Keratinocyte (primary cell): ENCODE measurements at regions not wholly inside any gene's neighbourhood (a gene's known extent, or its start where the extent isn't known, plus 50 kb on each side); places are given as distances from the start of the nearest gene placed in this dataset.
"Not testable (repeated sequence)": the region's sequence is repeated elsewhere in the genome, so short reads cannot be mapped to it uniquely, and the experiment has no call there.

Experiments
- DNase-seq: peaks from one replicate; pipeline ENCODE4 v3.0.0-alpha.2; 2011; ENCODE audit warnings: low read depth, missing footprints, low spot score
- FAIRE-seq: peaks from 2 replicates; lab custom pipeline; 2011; peaks lifted over from hg19 to GRCh38; lab: Jason Lieb, UNC
- H2AFZ ChIP-seq: 2 replicates; pipeline ENCODE4 v1.6.0; 2012; ENCODE audit warnings: low read length, control low read depth, inconsistent platforms; ENCODE audit not compliant: control insufficient read depth
- H3K27ac ChIP-seq: 2 replicates; pipeline ENCODE4 v1.5.1; 2011; ENCODE audit warnings: low read length; ENCODE audit not compliant: control insufficient read depth, insufficient read depth
- H3K27me3 ChIP-seq: 3 replicates; pipeline ENCODE4 v1.6.0; 2011; ENCODE audit warnings: low read length; ENCODE audit not compliant: control insufficient read depth, insufficient read depth; ENCODE audit errors: extremely low read depth
- H3K36me3 ChIP-seq, 2 experiments: 2 replicates in 1 of 2; 3 replicates in 1 of 2; pipeline ENCODE4 v1.5.1; 2011; ENCODE audit warnings: low read length in 2 of 2, mild to moderate bottlenecking in 1 of 2; ENCODE audit not compliant: control insufficient read depth in 2 of 2, insufficient read depth in 2 of 2; ENCODE audit errors: extremely low read depth in 1 of 2
- H3K4me1 ChIP-seq: 3 replicates; pipeline ENCODE4 v1.5.1; 2011; ENCODE audit warnings: low read length; ENCODE audit not compliant: control insufficient read depth, insufficient read depth; ENCODE audit errors: extremely low read depth
- H3K4me2 ChIP-seq: 3 replicates; pipeline ENCODE4 v1.6.0; 2011; ENCODE audit warnings: low read depth, low read length; ENCODE audit not compliant: control insufficient read depth, insufficient read depth; ENCODE audit errors: extremely low read depth
- H3K4me3 ChIP-seq, 3 experiments: fragments of 200-600 bp in 1 of 3; sonication (generic) in 1 of 3; 2 replicates in 2 of 3; 3 replicates in 1 of 3; pipeline ENCODE4 v1.5.1; 2011 to 2016; ENCODE audit warnings: low read length in 3 of 3, mild to moderate bottlenecking in 3 of 3, control low read depth in 2 of 3, inconsistent platforms in 1 of 3, low read depth in 1 of 3, mixed read lengths in 1 of 3, mixed run types in 1 of 3, moderate library complexity in 1 of 3; ENCODE audit not compliant: control insufficient read depth in 2 of 3, insufficient read depth in 2 of 3; ENCODE audit errors: extremely low read depth in 1 of 3
- H3K79me2 ChIP-seq: 2 replicates; pipeline ENCODE4 v1.6.0; 2012; ENCODE audit warnings: low read length; ENCODE audit not compliant: control insufficient read depth, insufficient read depth
- H3K9ac ChIP-seq: 3 replicates; pipeline ENCODE4 v1.6.0; 2011; ENCODE audit warnings: low read length; ENCODE audit not compliant: control insufficient read depth, insufficient read depth; ENCODE audit errors: extremely low read depth
- H3K9me1 ChIP-seq: 3 replicates; pipeline ENCODE4 v1.6.0; 2011; ENCODE audit warnings: low read length; ENCODE audit not compliant: control insufficient read depth, insufficient read depth; ENCODE audit errors: extremely low read depth
- H3K9me3 ChIP-seq: 2 replicates; pipeline ENCODE4 v1.5.1; 2012; ENCODE audit warnings: low read depth, low read length; ENCODE audit not compliant: control insufficient read depth
- H4K20me1 ChIP-seq: 3 replicates; pipeline ENCODE4 v1.6.0; 2011; ENCODE audit warnings: low read length; ENCODE audit not compliant: control insufficient read depth, insufficient read depth; ENCODE audit errors: extremely low read depth
- EZH2 ChIP-seq: IDR thresholded peaks from one replicate; pipeline ENCODE4 v1.6.1; 2012; ENCODE audit warnings: inconsistent platforms, mild to moderate bottlenecking, low read length, moderate library complexity
- dilution Hi-C: fragments of 300-500 bp; cut with MboI; formaldehyde crosslinking; loops from one replicate; pipeline ENCODE4 v1.7.0; 2020; ENCODE audit warnings: low sequenced_read_pairs; ENCODE audit not compliant: extremely low pct_ligation_motif_present
- TF ChIP-seq, protein P1 (sequence below), 3 experiments: IDR thresholded peaks in 1 of 3; conservative IDR thresholded peaks in 1 of 3; optimal IDR thresholded peaks in 1 of 3; 2 replicates in 2 of 3; 3 replicates in 1 of 3; pipeline versions ENCODE3 to v1.5.1; 2011; ENCODE audit warnings: low read length in 3 of 3, mild to moderate bottlenecking in 3 of 3, moderate library complexity in 2 of 3, control low read depth in 1 of 3, inconsistent platforms in 1 of 3; ENCODE audit not compliant: insufficient read depth in 2 of 3; ENCODE audit errors: extremely low read depth in 1 of 3

DNA sequence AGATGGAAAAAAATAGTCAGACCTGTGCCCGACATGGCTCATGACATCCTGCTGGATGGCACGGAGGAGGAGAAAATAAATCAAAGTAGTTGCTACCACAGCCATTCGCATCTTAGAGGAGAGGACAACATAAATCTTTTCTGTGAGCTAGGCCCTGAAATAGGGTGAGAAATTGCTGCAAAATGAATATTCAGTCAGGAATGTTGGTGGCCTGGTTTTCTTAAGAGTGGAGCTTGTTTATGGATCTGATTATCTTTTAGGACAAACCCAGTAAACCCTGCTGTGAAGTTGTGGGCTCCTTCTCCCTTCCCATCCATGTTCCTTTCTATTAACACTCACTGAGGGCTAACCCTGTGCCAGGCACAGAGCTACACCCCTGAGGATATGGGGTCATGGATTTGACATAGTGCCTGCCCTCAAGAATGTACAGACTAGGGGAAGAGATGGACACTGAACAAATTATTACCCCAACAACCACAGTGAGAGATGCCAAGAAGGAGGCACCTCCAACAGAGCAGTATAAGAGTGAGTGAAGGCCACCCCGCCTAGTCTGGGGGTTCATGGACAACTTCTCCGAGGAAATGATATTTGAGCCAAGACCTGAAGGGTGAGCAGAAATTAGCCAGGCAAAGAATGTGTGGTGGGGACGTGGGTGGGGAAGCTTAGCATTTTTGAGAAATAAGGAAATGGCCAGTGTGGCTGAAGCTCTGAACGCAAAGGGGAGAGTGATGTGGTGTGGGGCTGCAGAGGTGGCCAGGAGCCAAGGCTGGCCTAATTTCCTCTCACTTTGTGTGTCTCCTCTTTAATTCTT lies 68.9 kb upstream of the ARL8B start:
- no peaks in the 10 kb centered on the region for H4K20me1 ChIP-seq
- no peak for TF ChIP-seq EZH2
- TF ChIP-seq, protein P1, sequence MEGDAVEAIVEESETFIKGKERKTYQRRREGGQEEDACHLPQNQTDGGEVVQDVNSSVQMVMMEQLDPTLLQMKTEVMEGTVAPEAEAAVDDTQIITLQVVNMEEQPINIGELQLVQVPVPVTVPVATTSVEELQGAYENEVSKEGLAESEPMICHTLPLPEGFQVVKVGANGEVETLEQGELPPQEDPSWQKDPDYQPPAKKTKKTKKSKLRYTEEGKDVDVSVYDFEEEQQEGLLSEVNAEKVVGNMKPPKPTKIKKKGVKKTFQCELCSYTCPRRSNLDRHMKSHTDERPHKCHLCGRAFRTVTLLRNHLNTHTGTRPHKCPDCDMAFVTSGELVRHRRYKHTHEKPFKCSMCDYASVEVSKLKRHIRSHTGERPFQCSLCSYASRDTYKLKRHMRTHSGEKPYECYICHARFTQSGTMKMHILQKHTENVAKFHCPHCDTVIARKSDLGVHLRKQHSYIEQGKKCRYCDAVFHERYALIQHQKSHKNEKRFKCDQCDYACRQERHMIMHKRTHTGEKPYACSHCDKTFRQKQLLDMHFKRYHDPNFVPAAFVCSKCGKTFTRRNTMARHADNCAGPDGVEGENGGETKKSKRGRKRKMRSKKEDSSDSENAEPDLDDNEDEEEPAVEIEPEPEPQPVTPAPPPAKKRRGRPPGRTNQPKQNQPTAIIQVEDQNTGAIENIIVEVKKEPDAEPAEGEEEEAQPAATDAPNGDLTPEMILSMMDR (optimal IDR thresholded peaks at IDR 0.05 in 1 of 3, IDR thresholded peaks at IDR 0.05 in 1 of 3, conservative IDR thresholded peaks at IDR 0.05 in 1 of 3; ENCODE audit: extremely low read depth in 1 of 3, insufficient read depth in 2 of 3, low read length in 3 of 3) = no peak
- H3K4me2 ChIP-seq = no peak overlapping the region
- no peaks in the 10 kb centered on the region for H3K4me1 ChIP-seq
- DNase-seq (no peak), FAIRE-seq (no peak)
- no peak overlapping the region for H2AFZ ChIP-seq
- H3K9ac ChIP-seq = no peak overlapping the region
- no peak overlapping the region for H3K27ac ChIP-seq
- H3K27me3 ChIP-seq = no peaks in the 10 kb centered on the region
- no peak overlapping the region for H3K4me3 ChIP-seq
- H3K9me1 ChIP-seq = no peaks in the 10 kb centered on the region
- H3K36me3 ChIP-seq = no peaks in the 10 kb centered on the region
- dilution Hi-C loops = no loop called here
- no peaks in the 10 kb centered on the region for H3K9me3 ChIP-seq
- no peaks in the 10 kb centered on the region for H3K79me2 ChIP-seq

DNA sequence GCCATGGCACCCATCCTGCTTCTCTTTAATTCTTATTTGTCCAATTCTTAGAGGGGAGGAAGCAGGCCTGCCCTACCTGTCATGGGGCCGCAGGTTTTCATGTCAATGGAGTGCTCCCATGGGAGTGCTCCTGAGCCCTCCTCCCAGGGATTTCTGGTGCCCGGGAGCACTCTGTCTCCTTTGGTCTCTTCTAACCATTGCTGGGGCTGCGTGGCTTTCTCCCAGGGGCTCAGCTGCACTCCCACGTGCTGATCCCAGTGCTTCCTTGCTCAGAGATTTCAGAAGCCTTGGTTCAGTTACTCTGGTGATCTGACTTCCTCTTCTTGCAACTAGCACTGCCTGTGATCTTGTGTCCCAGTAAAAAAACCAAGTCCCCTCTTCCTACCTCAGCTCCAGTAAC lies 68.0 kb upstream of the ARL8B start:
- Histone ChIP-seq H3K36me3 (no peaks in the 10 kb centered on the region), H3K4me2 (no peak overlapping the region), H3K4me1 (no peaks in the 10 kb centered on the region), H3K79me2 (no peaks in the 10 kb centered on the region), H3K27me3 (no peaks in the 10 kb centered on the region), H3K9ac (no peak overlapping the region), H2AFZ (no peak overlapping the region), H3K4me3 (no peak overlapping the region), H4K20me1 (no peaks in the 10 kb centered on the region), H3K9me3 (no peaks in the 10 kb centered on the region), H3K27ac (no peak overlapping the region), H3K9me1 (no peaks in the 10 kb centered on the region)
- FAIRE-seq = no peak
- no peak for DNase-seq
- TF ChIP-seq, protein P1 (optimal IDR thresholded peaks at IDR 0.05 in 1 of 3, IDR thresholded peaks at IDR 0.05 in 1 of 3, conservative IDR thresholded peaks at IDR 0.05 in 1 of 3; ENCODE audit: extremely low read depth in 1 of 3, insufficient read depth in 2 of 3, low read length in 3 of 3) = no peak
- TF ChIP-seq EZH2 = no peak
- dilution Hi-C loops = no loop called here

DNA sequence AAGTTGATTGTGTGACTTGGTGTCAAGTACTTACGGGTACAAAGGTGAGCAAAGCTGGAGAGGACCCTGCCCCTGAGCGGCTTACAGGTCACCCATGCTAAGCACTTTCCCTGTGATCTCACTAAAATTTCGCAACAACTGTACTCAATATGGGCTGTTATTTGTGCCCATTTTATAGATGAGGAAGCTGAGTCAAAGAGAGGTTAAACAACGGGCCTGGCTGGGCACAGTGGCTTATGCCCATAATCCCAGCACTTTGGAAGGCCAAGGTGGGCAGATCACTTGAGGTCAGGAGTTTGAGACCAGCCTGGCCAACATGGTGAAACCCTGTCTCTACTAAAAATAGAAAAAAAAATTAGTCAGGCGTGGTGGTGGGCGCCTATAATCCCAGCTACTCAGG lies 67.5 kb upstream of the ARL8B start:
- H3K79me2 ChIP-seq, H4K20me1 ChIP-seq, H3K27ac ChIP-seq, H3K9me3 ChIP-seq, H3K4me2 ChIP-seq, H3K4me3 ChIP-seq, dilution Hi-C loops, DNase-seq, H3K36me3 ChIP-seq, H3K9me1 ChIP-seq, H3K27me3 ChIP-seq, H3K9ac ChIP-seq, H2AFZ ChIP-seq, FAIRE-seq, H3K4me1 ChIP-seq: not testable (repeated sequence)
